ENCODE measurements at regions not wholly inside any gene's neighbourhood (a gene's known extent, or its start where the extent isn't known, plus 50 kb on each side); places are given as distances from the start of the nearest gene placed in this dataset.

DNA sequence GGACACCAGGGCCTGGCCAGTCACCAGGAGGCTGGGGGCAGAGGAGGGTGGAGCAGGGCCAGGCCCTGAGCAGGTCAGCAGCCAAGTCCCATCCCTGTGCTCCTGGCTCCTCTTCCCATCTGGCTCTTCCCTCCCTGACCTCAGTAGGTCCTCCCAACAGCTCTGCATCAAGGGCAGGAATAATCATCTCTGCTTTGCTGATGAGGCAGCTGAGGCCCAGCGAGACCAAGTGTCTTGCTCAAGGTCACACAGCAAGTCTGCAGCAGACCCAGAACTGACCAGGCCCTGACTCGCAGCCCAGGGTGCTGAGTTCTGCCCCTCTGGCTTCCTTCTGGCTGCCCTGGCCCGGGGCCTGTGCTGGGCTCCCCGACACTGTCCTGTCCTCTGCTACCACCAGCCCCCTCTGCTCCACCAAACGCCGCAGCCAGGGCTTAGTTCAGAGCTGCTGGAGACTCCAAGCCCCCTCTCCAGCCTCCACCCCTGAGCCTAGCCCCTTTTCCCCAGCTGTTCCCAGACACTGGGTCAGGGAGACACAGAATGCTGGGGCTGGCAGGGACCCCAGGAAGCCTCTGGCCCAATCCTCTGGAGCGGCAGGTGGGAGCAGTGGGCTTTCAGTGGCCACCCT, 224.9 kb downstream of the PTPRU start:
- H3K9me3 Mint-ChIP-seq (ENCODE audit: unreplicated experiment): no peaks in the 10 kb centered on the region
- TF ChIP-seq CTCF (IDR thresholded peaks at IDR 0.05; ENCODE audit: unreplicated experiment): no peak
- H3K4me3 Mint-ChIP-seq (ENCODE audit: unreplicated experiment): no peak overlapping the region
- no peak for DNase-seq (ENCODE audit: low spot score)
- H3K36me3 Mint-ChIP-seq (ENCODE audit: low read depth, unreplicated experiment): no peaks in the 10 kb centered on the region
- no peaks in the 10 kb centered on the region for H3K27me3 Mint-ChIP-seq (ENCODE audit: unreplicated experiment)
- no peak overlapping the region for H3K27ac Mint-ChIP-seq (ENCODE audit: unreplicated experiment)
- no peaks in the 10 kb centered on the region for H3K4me1 Mint-ChIP-seq (ENCODE audit: unreplicated experiment)

- H3K4me3 Mint-ChIP-seq (ENCODE audit: unreplicated experiment): no peak overlapping the region
- no peaks in the 10 kb centered on the region for H3K9me3 Mint-ChIP-seq (ENCODE audit: unreplicated experiment)
- no peak overlapping the region for H3K27ac Mint-ChIP-seq (ENCODE audit: unreplicated experiment)
- DNase-seq (ENCODE audit: low spot score): no peak
- H3K4me1 Mint-ChIP-seq (ENCODE audit: unreplicated experiment): no peaks in the 10 kb centered on the region
- no peaks in the 10 kb centered on the region for H3K27me3 Mint-ChIP-seq (ENCODE audit: unreplicated experiment)
- TF ChIP-seq CTCF (IDR thresholded peaks at IDR 0.05; ENCODE audit: unreplicated experiment): no peak
- no peaks in the 10 kb centered on the region for H3K36me3 Mint-ChIP-seq (ENCODE audit: low read depth, unreplicated experiment)
These were observed 224.4 kb downstream of the PTPRU start for GRCh38 chr1:29460694-29461093.

DNA sequence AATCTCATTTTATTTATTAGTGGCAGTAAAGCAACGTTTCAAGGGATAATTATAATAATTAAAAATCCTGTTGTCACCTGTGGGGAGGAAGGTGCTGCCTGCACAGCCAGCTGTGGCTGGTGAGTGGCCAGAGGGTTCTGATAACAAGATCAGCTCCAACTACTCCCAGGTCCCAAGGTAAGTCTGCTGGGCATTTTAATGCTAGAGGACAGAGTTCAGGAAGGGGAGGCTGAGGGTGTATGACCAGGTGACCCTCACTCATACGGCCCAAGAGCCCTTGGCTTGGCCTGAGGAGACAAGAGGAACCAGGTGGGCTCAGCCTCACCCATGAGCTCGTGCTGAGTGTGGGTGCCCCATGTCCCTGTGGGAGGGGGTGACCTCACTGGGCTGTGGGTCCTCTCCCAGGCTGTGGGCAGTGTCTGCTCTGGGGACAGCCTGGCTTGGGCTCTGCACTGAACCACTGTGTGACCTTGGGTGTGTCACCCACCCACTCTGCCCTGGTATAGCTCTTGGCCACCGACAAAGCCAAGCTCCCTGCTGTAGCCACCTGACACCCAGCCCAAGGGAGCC, 223.8 kb downstream of the PTPRU start:
- Mint-ChIP-seq H3K36me3 (ENCODE audit: low read depth, unreplicated experiment) (no peaks in the 10 kb centered on the region), H3K4me3 (ENCODE audit: unreplicated experiment) (no peak overlapping the region), H3K4me1 (ENCODE audit: unreplicated experiment) (no peaks in the 10 kb centered on the region), H3K27me3 (ENCODE audit: unreplicated experiment) (no peaks in the 10 kb centered on the region), H3K9me3 (ENCODE audit: unreplicated experiment) (no peaks in the 10 kb centered on the region), H3K27ac (ENCODE audit: unreplicated experiment) (no peak overlapping the region)
- TF ChIP-seq CTCF (IDR thresholded peaks at IDR 0.05; ENCODE audit: unreplicated experiment): no peak
- no peak for DNase-seq (ENCODE audit: low spot score)

DNA sequence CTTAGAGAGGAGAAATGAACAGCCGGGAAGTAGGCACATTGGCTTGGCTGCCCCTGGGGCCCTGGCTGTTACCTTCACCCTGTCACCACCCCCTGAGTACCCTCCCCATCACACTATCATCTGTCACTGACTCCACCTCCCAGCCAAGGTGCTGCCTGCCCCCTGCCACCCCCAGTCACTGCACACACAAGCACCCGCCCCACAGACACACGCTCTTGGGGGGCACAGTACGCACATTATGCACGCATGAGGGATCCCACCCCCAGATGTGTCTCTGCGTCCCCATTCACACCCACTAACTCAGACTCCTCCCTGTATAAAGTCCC, 223.3 kb downstream of the PTPRU start:
- TF ChIP-seq CTCF (IDR thresholded peaks at IDR 0.05; ENCODE audit: unreplicated experiment): no peak
- H3K27ac Mint-ChIP-seq (ENCODE audit: unreplicated experiment): no peak overlapping the region
- no peak for DNase-seq (ENCODE audit: low spot score)

GRCh38 chr1:29458737-29459619, 222.7 kb downstream of the PTPRU start:
- no peak for DNase-seq (ENCODE audit: low spot score)
- H3K4me1 Mint-ChIP-seq (ENCODE audit: unreplicated experiment): no peaks in the 10 kb centered on the region

More for the DNA sequence above, 223.3 kb downstream of the PTPRU start:
- Mint-ChIP-seq H3K36me3 (ENCODE audit: low read depth, unreplicated experiment) (no peaks in the 10 kb centered on the region), H3K9me3 (ENCODE audit: unreplicated experiment) (no peaks in the 10 kb centered on the region), H3K4me3 (ENCODE audit: unreplicated experiment) (no peak overlapping the region), H3K4me1 (ENCODE audit: unreplicated experiment) (no peaks in the 10 kb centered on the region), H3K27me3 (ENCODE audit: unreplicated experiment) (no peaks in the 10 kb centered on the region)

More at GRCh38 chr1:29458737-29459619, 222.7 kb downstream of the PTPRU start:
- no peak for TF ChIP-seq CTCF (IDR thresholded peaks at IDR 0.05; ENCODE audit: unreplicated experiment)
- Mint-ChIP-seq H3K27me3 (ENCODE audit: unreplicated experiment) (peaks cover 4% of the 10 kb centered on the region), H3K27ac (ENCODE audit: unreplicated experiment) (no peak overlapping the region), H3K36me3 (ENCODE audit: low read depth, unreplicated experiment) (no peaks in the 10 kb centered on the region), H3K9me3 (ENCODE audit: unreplicated experiment) (no peaks in the 10 kb centered on the region), H3K4me3 (ENCODE audit: unreplicated experiment) (no peak overlapping the region)

Measured in endothelial cell (in vitro differentiated cells).